ENCODE measurements at regions not wholly inside any gene's neighbourhood (a gene's known extent, or its start where the extent isn't known, plus 50 kb on each side); places are given as distances from the start of the nearest gene placed in this dataset.

DNA sequence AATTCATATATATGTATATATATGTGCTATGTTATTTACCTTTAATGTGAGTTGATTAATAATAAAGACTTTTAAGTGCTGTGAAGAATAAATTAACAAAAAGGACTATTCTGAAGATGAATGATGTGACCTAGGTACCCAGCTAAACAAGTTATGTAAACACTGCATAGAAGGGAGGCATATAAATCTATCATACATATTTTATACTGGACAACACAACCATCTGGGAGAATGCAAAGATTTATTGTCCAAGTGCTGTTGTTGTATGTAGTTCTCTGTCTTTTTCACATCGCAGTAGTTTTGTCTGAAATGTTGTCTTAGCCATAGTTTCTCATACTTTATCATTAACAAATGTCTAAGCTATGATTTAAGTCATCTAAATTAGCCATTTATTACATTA is 337.6 kb downstream of the PCDH18 start:
- TF ChIP-seq ZNF707 (tag by site-specific recombination; IDR thresholded peaks at IDR 0.05): no peak
- no peak for TF ChIP-seq ZNF311 (tag by site-specific recombination; IDR thresholded peaks at IDR 0.05; ENCODE audit: borderline replicate concordance)
- TF ChIP-seq CTCF (tag by site-specific recombination; IDR thresholded peaks at IDR 0.05): no peak
- TF ChIP-seq ZNF664 (tag by site-specific recombination; IDR thresholded peaks at IDR 0.05): no peak
- no peak for TF ChIP-seq ZNF610 (tag by site-specific recombination; IDR thresholded peaks at IDR 0.05; ENCODE audit: borderline replicate concordance)
- no peak for TF ChIP-seq WT1 (tag by site-specific recombination; IDR thresholded peaks at IDR 0.05)
- TF ChIP-seq BCL11A (tag by site-specific recombination; IDR thresholded peaks at IDR 0.05; ENCODE audit: low read depth): no peak
- TF ChIP-seq YY1 (tag by site-specific recombination; IDR thresholded peaks at IDR 0.05): no peak
